AG04450 (cell line): ENCODE measurements at regions not wholly inside any gene's neighbourhood (a gene's known extent, or its start where the extent isn't known, plus 50 kb on each side); places are given as distances from the start of the nearest gene placed in this dataset.
"Not testable (repeated sequence)": the region's sequence is repeated elsewhere in the genome, so short reads cannot be mapped to it uniquely, and the experiment has no call there.

Experiments
- CTCF ChIA-PET: fragments of 300-600, 350-600 bp; formaldehyde crosslinking; extraction: SDS; loops from one replicate; lab custom pipeline; 2022; ENCODE audit warnings: antibody characterized with exemption, inconsistent platforms; lab: Charles Lee
- POLR2A ChIA-PET: fragments of 350-600 bp; formaldehyde crosslinking; extraction: SDS; loops from one replicate; lab custom pipeline; 2021; ENCODE audit warnings: antibody characterized with exemption, inconsistent platforms; lab: Yijun Ruan, JAX
- DNase-seq: peaks from one replicate; pipeline ENCODE4 v3.0.0-alpha.2; 2011; ENCODE audit warnings: low read depth, low spot score
- H3K27ac ChIP-seq: one replicate; pipeline ENCODE4 v1.5.1; 2012; ENCODE audit warnings: low read depth, low read length, control low read depth
- H3K27me3 ChIP-seq: one replicate; pipeline ENCODE4 v1.6.0; 2012; ENCODE audit warnings: low read length; ENCODE audit not compliant: control insufficient read depth, insufficient read depth
- H3K4me3 ChIP-seq: 2 replicates; pipeline ENCODE4 v1.5.1; 2011; ENCODE audit warnings: mild to moderate bottlenecking, low read depth, low read length, control low read depth
- H3K9me3 ChIP-seq: 2 replicates; pipeline ENCODE4 v1.5.1; 2012; ENCODE audit warnings: low read length; ENCODE audit not compliant: control insufficient read depth, insufficient read depth
- CTCF ChIP-seq: IDR thresholded peaks from 2 replicates; pipeline ENCODE4 v1.5.1; 2011; ENCODE audit warnings: low read depth, low read length, control low read depth, inconsistent platforms

GRCh38 chr3:13138833-13139145 lies 65.6 kb upstream of the IQSEC1 start:
- H3K27me3 ChIP-seq, result no peaks in the 10 kb centered on the region
- no peak overlapping the region for H3K4me3 ChIP-seq

GRCh38 chr3:13137941-13138832 lies 65.0 kb upstream of the IQSEC1 start:
- no peaks in the 10 kb centered on the region for H3K27me3 ChIP-seq
- no peak overlapping the region for H3K27ac ChIP-seq
- CTCF ChIA-PET, result no interaction called here
- no peak for DNase-seq
- POLR2A ChIA-PET, result no interaction called here
- no peaks in the 10 kb centered on the region for H3K9me3 ChIP-seq
- TF ChIP-seq CTCF, result no peak
- no peak overlapping the region for H3K4me3 ChIP-seq

More at GRCh38 chr3:13138833-13139145, 65.6 kb upstream of the IQSEC1 start:
- ChIA-PET CTCF (no interaction called here), POLR2A (no interaction called here)
- no peak for TF ChIP-seq CTCF
- no peaks in the 10 kb centered on the region for H3K9me3 ChIP-seq
- no peak overlapping the region for H3K27ac ChIP-seq
- no peak for DNase-seq

- H3K27me3 ChIP-seq, H3K27ac ChIP-seq, CTCF ChIA-PET, DNase-seq, H3K9me3 ChIP-seq, H3K4me3 ChIP-seq, POLR2A ChIA-PET: not testable (repeated sequence)
These were observed 63.6 kb upstream of the IQSEC1 start for GRCh38 chr3:13136848-13137247.

GRCh38 chr3:13136426-13136825 lies 63.2 kb upstream of the IQSEC1 start:
- H3K9me3 ChIP-seq, result no peaks in the 10 kb centered on the region
- ChIA-PET POLR2A (no interaction called here), CTCF (no interaction called here)
- H3K27ac ChIP-seq, result no peak overlapping the region
- TF ChIP-seq CTCF, result no peak
- no peak overlapping the region for H3K4me3 ChIP-seq
- no peaks in the 10 kb centered on the region for H3K27me3 ChIP-seq
- DNase-seq, result no peak

- CTCF ChIA-PET, result no interaction called here
- Histone ChIP-seq H3K27ac (no peak overlapping the region), H3K9me3 (no peaks in the 10 kb centered on the region), H3K27me3 (no peaks in the 10 kb centered on the region), H3K4me3 (no peak overlapping the region)
- POLR2A ChIA-PET, result no interaction called here
- no peak for DNase-seq
- no peak for TF ChIP-seq CTCF
These were observed 62.6 kb upstream of the IQSEC1 start for GRCh38 chr3:13135811-13136321.
